ENCODE measurements at regions not wholly inside any gene's neighbourhood (a gene's known extent, or its start where the extent isn't known, plus 50 kb on each side); places are given as distances from the start of the nearest gene placed in this dataset.

- DNase-seq = no peak
- H3K4me3 ChIP-seq = no peak overlapping the region
- TF ChIP-seq POLR2A (IDR thresholded peaks at IDR 0.05) (no peak), CTCF (IDR thresholded peaks at IDR 0.05) (no peak)
- intact Hi-C loops (cut with DNase I) = loop anchor here in 3 of 10 donors (5.0 to 10.0 kb wide), 3 partner anchors 34 to 66 kb away; no protein-coding TSS in a partner anchor
- H3K9me3 ChIP-seq = peaks cover 0 to 7% (median 0%) of the 10 kb centered on the region in 12 donors
- 85 to 95% (median 91%) methylated on average over 3 of the region's 3 CpGs for WGBS, 4 donors
- ATAC-seq = no peak
- H3K27me3 ChIP-seq = no peaks in the 10 kb centered on the region
- peaks cover 0 to 52% (median 34%) of the 10 kb centered on the region in 12 donors for H3K4me1 ChIP-seq
- H3K36me3 ChIP-seq = no peaks in the 10 kb centered on the region
- peak overlapping the region in 6 of 12 donors; percentile 0 to 79 (median 12) for H3K27ac ChIP-seq
Observed at GRCh38 chr20:19821606-19822005, 63.5 kb downstream of the RIN2 start.

- Histone ChIP-seq H3K36me3 (no peaks in the 10 kb centered on the region), H3K27me3 (no peaks in the 10 kb centered on the region), H3K4me3 (peak overlapping the region in 4 of 12 donors; percentile 13 to 31 (median 20)), H3K27ac (peak overlapping the region; percentile 22 to 84 (median 69)), H3K9me3 (peaks cover 0 to 7% (median 0%) of the 10 kb centered on the region in 12 donors), H3K4me1 (peaks cover 2 to 58% (median 37%) of the 10 kb centered on the region in 12 donors)
- WGBS, 4 donors = 62 to 70% (median 66%) methylated on average over 5 of the region's 5 CpGs
- intact Hi-C loops (cut with DNase I) = loop anchor here in 3 of 10 donors (5.0 to 10.0 kb wide), 3 partner anchors 36 to 64 kb away; no protein-coding TSS in a partner anchor
- no peak for DNase-seq
- peak in 1 of 4 donors; percentile 61 for ATAC-seq
- TF ChIP-seq POLR2A (IDR thresholded peaks at IDR 0.05) (no peak), CTCF (IDR thresholded peaks at IDR 0.05) (no peak)
Observed at GRCh38 chr20:19823216-19823615, 65.2 kb downstream of the RIN2 start.

GRCh38 chr20:19823971-19824370, 65.9 kb downstream of the RIN2 start:
- H3K4me1 ChIP-seq = peaks cover 4 to 65% (median 42%) of the 10 kb centered on the region in 12 donors
- H3K9me3 ChIP-seq = peaks cover 0 to 5% (median 0%) of the 10 kb centered on the region in 12 donors
- peak overlapping the region in 8 of 12 donors; percentile 5 to 32 (median 14) for H3K4me3 ChIP-seq
- H3K36me3 ChIP-seq = no peaks in the 10 kb centered on the region
- peak in 4 of 5 donors; percentile 50 to 67 (median 57) for DNase-seq
- no peaks in the 10 kb centered on the region for H3K27me3 ChIP-seq
- TF ChIP-seq POLR2A (IDR thresholded peaks at IDR 0.05) (peak in 1 of 2 donors; percentile 26), CTCF (IDR thresholded peaks at IDR 0.05) (no peak)
- 31 to 49% (median 41%) methylated on average over 9 to 10 of the region's 10 CpGs for WGBS, 4 donors
- peak; percentile 75 to 94 (median 86) for ATAC-seq
- intact Hi-C loops (cut with DNase I) = loop anchor here in 3 of 10 donors (5.0 to 10.0 kb wide), 3 partner anchors 37 to 63 kb away; no protein-coding TSS in a partner anchor
- H3K27ac ChIP-seq = peak overlapping the region; percentile 22 to 84 (median 69)

GRCh38 chr20:19824861-19825260, 66.8 kb downstream of the RIN2 start:
- H3K4me3 ChIP-seq = no peak overlapping the region
- peak overlapping the region in 11 of 12 donors; percentile 40 to 84 (median 69) for H3K27ac ChIP-seq
- intact Hi-C loops (cut with DNase I) = loop anchor here in 6 of 10 donors (5.0 to 10.0 kb wide), 3 partner anchors 38 to 62 kb away; no protein-coding TSS in a partner anchor
- WGBS, 4 donors = 93 to 98% (median 98%) methylated on average over 3 of the region's 3 CpGs
- peaks cover 4 to 66% (median 42%) of the 10 kb centered on the region in 12 donors for H3K4me1 ChIP-seq
- TF ChIP-seq POLR2A (IDR thresholded peaks at IDR 0.05) (no peak), CTCF (IDR thresholded peaks at IDR 0.05) (no peak)
- ATAC-seq (peak in 2 of 4 donors; percentile 21 to 22), DNase-seq (no peak)
- no peaks in the 10 kb centered on the region for H3K36me3 ChIP-seq
- H3K27me3 ChIP-seq = no peaks in the 10 kb centered on the region
- H3K9me3 ChIP-seq = no peaks in the 10 kb centered on the region

Data from heart left ventricle (tissue), 16 donors.